OCI-LY3 (cell line): ENCODE measurements at regions not wholly inside any gene's neighbourhood (a gene's known extent, or its start where the extent isn't known, plus 50 kb on each side); places are given as distances from the start of the nearest gene placed in this dataset.
"Not testable (repeated sequence)": the region's sequence is repeated elsewhere in the genome, so short reads cannot be mapped to it uniquely, and the experiment has no call there.

Source experiments
- H2AFZ ChIP-seq: fragments of 200-600, 300-600 bp; shearing (Covaris generic); 2 replicates; pipeline ENCODE4 v1.6.0; 2014; ENCODE audit warnings: antibody characterized with exemption, low read depth, low read length
- H3K27ac ChIP-seq: fragments of 200-600, 300-600 bp; sonication (generic); 2 replicates; pipeline ENCODE4 v1.5.1; 2014; ENCODE audit warnings: mild to moderate bottlenecking, low read length, moderate library complexity, mixed read lengths
- H3K27me3 ChIP-seq: fragments of 200-600, 300-600 bp; sonication (generic); 2 replicates; pipeline ENCODE4 v1.6.1; 2014; ENCODE audit warnings: low read depth, low read length, mixed read lengths
- H3K36me3 ChIP-seq: fragments of 200-600, 300-600 bp; sonication (generic); replicated peaks from 2 replicates; pipeline ENCODE3; 2014; ENCODE audit warnings: low read depth, low read length, mixed read lengths
- H3K4me1 ChIP-seq: fragments of 300-600, 200-600 bp; sonication (generic); 2 replicates; pipeline ENCODE4 v1.6.1; 2014; ENCODE audit warnings: low read length, mixed read lengths
- H3K4me2 ChIP-seq: fragments of 200-600, 300-600 bp; sonication (generic); 2 replicates; pipeline ENCODE4 v1.6.1; 2014; ENCODE audit warnings: low read length, mixed read lengths
- H3K4me3 ChIP-seq: fragments of 300-600, 200-600 bp; sonication (generic); 2 replicates; pipeline ENCODE4 v1.5.1; 2014; ENCODE audit warnings: antibody characterized with exemption, mild to moderate bottlenecking, low read length, moderate library complexity
- H3K79me2 ChIP-seq: fragments of 300-600, 200-600 bp; shearing (Covaris generic); 2 replicates; pipeline ENCODE4 v1.6.1; 2014; ENCODE audit warnings: mild to moderate bottlenecking, low read length, mixed read lengths
- H3K9ac ChIP-seq: fragments of 300-600, 200-600 bp; shearing (Covaris generic); 2 replicates; pipeline ENCODE4 v1.6.0; 2014; ENCODE audit warnings: mild to moderate bottlenecking, low read length, moderate library complexity
- H3K9me3 ChIP-seq: fragments of 200-600, 300-600 bp; shearing (Covaris generic); 2 replicates; pipeline ENCODE4 v1.6.1; 2014; ENCODE audit warnings: low read length, mixed read lengths; ENCODE audit not compliant: insufficient read depth
- H4K20me1 ChIP-seq: fragments of 200-600, 300-600 bp; sonication (generic); 2 replicates; pipeline ENCODE4 v1.6.1; 2016; ENCODE audit warnings: low read length, mixed read lengths; ENCODE audit not compliant: insufficient read depth
- EZH2phosphoT487 ChIP-seq: fragments of 200-600 bp; shearing (Covaris generic); IDR thresholded peaks from 2 replicates; pipeline ENCODE4 v1.6.1; 2018; ENCODE audit warnings: antibody characterized with exemption, mixed run types, low read depth
- TF ChIP-seq, protein P1 (sequence below): fragments of 200-600, 300-600 bp; sonication (generic); IDR thresholded peaks from 2 replicates; pipeline ENCODE4 v1.5.1; 2014; ENCODE audit warnings: antibody characterized with exemption, low read length, low read depth

DNA sequence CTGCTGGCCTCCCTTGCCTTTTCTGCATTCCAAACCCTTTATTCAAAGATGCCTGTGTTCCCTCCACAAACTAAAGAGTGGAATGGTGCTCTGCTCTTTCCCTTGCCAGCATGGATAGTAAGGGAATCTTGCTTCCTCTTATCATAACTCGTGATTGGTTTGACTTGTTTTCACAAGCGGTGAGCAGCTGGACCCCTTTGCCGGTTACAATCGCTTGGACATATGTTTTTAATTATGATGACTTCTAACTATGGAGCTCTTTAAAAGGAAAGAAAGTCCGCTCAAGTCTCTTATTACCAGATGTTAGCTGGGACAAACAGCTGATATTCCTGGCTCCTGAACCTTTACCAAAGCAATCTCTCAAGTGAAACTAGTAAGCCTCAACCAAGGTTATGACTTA lies 1094.7 kb downstream of the UQCRFS1 start:
- no peaks in the 10 kb centered on the region for H3K9me3 ChIP-seq
- H3K79me2 ChIP-seq: no peaks in the 10 kb centered on the region
- no peaks in the 10 kb centered on the region for H4K20me1 ChIP-seq
- H3K36me3 ChIP-seq: no peaks in the 10 kb centered on the region
- H2AFZ ChIP-seq: no peak overlapping the region
- no peak for TF ChIP-seq EZH2phosphoT487
- TF ChIP-seq, protein P1, sequence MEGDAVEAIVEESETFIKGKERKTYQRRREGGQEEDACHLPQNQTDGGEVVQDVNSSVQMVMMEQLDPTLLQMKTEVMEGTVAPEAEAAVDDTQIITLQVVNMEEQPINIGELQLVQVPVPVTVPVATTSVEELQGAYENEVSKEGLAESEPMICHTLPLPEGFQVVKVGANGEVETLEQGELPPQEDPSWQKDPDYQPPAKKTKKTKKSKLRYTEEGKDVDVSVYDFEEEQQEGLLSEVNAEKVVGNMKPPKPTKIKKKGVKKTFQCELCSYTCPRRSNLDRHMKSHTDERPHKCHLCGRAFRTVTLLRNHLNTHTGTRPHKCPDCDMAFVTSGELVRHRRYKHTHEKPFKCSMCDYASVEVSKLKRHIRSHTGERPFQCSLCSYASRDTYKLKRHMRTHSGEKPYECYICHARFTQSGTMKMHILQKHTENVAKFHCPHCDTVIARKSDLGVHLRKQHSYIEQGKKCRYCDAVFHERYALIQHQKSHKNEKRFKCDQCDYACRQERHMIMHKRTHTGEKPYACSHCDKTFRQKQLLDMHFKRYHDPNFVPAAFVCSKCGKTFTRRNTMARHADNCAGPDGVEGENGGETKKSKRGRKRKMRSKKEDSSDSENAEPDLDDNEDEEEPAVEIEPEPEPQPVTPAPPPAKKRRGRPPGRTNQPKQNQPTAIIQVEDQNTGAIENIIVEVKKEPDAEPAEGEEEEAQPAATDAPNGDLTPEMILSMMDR: no peak
- H3K27me3 ChIP-seq: no peaks in the 10 kb centered on the region
- no peak overlapping the region for H3K9ac ChIP-seq
- no peak overlapping the region for H3K4me3 ChIP-seq
- 0 out of 2 replicates have a peak, but pooled peaks cover under 1% of the 10 kb centered on the region for H3K4me1 ChIP-seq
- no peak overlapping the region for H3K4me2 ChIP-seq
- no peak overlapping the region for H3K27ac ChIP-seq

DNA sequence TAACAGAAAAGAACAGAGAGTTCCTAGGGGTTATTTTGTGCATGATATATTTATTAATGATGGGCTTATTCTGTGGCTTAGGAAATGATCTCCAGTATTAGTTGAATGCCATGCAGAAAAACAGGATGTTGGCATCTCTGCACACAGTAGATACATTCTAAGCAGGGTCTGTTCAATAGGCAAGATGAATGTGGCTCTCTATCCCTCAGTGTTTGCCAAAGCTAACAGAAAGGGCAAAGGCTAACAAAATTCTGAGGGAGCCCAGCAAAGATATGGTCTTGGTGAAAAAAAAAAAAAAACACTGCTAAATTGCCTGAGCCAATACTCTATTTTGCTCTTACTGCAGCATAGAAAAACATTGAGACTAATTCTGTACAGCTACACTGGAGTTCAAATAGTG lies 1095.8 kb downstream of the UQCRFS1 start:
- Histone ChIP-seq H3K27ac (no peak overlapping the region), H3K27me3 (no peaks in the 10 kb centered on the region), H2AFZ (no peak overlapping the region), H3K36me3 (no peaks in the 10 kb centered on the region), H3K4me1 (no peaks in the 10 kb centered on the region), H3K9me3 (peaks cover under 1% of the 10 kb centered on the region; the same call in 1 of the 2 replicates), H4K20me1 (no peaks in the 10 kb centered on the region), H3K4me3 (no peak overlapping the region), H3K4me2 (no peak overlapping the region), H3K9ac (no peak overlapping the region), H3K79me2 (no peaks in the 10 kb centered on the region)
- TF ChIP-seq EZH2phosphoT487: no peak
- TF ChIP-seq, protein P1: no peak

DNA sequence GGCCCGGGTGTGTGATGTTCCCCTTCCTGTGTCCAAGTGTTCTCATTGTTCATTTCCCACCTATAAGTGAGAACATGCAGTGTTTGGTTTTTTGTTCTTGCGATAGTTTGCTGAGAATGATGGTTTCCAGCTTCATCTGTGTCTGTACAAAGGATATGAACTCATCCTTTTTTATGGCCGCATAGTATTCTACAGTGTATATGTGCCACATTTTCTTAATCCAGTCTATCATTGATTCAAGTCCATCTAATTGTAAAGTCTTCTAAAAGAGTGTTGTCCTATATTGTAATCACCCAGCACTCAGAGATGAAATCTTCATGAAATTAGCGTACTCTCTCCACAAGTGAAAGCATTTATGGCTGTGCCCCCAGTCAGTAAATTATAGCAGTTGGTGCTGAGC lies 1096.6 kb downstream of the UQCRFS1 start:
- H2AFZ ChIP-seq, H3K4me2 ChIP-seq, H3K27me3 ChIP-seq, H3K4me1 ChIP-seq, H4K20me1 ChIP-seq, H3K79me2 ChIP-seq, H3K27ac ChIP-seq, H3K36me3 ChIP-seq, H3K9me3 ChIP-seq, H3K9ac ChIP-seq, H3K4me3 ChIP-seq: not testable (repeated sequence)

DNA sequence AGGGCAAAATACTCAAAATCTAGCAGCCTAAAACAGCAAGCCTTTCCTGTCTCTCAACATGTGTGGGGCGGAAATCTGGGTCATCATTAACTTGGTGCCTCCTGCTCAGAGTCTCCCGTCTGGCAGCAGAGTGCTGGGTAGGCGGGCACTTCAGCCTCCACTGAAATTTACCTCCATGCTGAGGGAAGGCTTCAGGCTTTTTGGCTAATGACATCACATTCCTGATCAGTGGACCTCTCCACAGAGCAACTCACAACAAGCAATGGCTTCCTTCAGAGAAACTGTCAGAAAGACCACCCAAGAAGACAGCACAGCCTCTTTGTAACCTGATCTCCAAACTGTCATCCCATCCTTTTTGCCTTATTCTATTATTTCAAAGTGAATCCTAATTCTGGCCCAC lies 1109.0 kb downstream of the UQCRFS1 start:
- H3K79me2 ChIP-seq: no peaks in the 10 kb centered on the region
- no peak overlapping the region for H3K9ac ChIP-seq
- H3K4me1 ChIP-seq: peaks cover 22% of the 10 kb centered on the region
- no peak overlapping the region for H3K4me3 ChIP-seq
- no peak overlapping the region for H3K27ac ChIP-seq
- H2AFZ ChIP-seq: no peak overlapping the region
- no peaks in the 10 kb centered on the region for H4K20me1 ChIP-seq
- peaks cover 7% of the 10 kb centered on the region for H3K36me3 ChIP-seq
- no peak for TF ChIP-seq EZH2phosphoT487
- TF ChIP-seq, protein P1: no peak
- H3K27me3 ChIP-seq: no peaks in the 10 kb centered on the region
- H3K4me2 ChIP-seq: no peak overlapping the region
- H3K9me3 ChIP-seq: no peaks in the 10 kb centered on the region

DNA sequence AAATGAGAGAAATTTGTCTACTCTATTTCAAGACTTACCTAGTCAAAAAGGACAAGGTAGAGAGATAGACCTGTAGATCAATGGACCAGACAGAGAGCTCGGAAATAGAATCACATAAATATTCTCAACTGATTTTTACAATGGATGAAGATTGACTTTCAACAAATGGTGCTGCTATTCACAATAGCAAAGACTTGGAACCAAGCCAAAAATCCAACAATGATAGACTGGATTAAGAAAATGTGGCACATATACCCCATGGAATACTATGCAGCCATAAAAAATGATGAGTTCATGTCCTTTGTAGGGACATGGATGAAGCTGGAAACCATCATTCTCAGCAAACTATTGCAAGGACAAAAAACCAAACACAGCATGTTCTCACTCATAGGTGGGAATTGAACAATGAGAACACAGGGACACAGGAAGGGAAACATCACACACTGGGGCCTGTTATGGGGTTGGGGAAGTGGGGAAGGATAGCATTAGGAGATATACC lies 1128.2 kb downstream of the UQCRFS1 start:
- H3K27me3 ChIP-seq: not testable (repeated sequence)

More for the DNA sequence above, 1128.2 kb downstream of the UQCRFS1 start:
- H4K20me1 ChIP-seq, H3K27ac ChIP-seq, H3K4me3 ChIP-seq, H3K36me3 ChIP-seq, H3K4me2 ChIP-seq, H3K79me2 ChIP-seq, H3K9me3 ChIP-seq, H2AFZ ChIP-seq, H3K9ac ChIP-seq, H3K4me1 ChIP-seq: not testable (repeated sequence)
